ENCODE measurements at regions not wholly inside any gene's neighbourhood (a gene's known extent, or its start where the extent isn't known, plus 50 kb on each side); places are given as distances from the start of the nearest gene placed in this dataset.

GRCh38 chr13:33479105-33479504, 193.6 kb upstream of the STARD13 start:
- ATAC-seq (no peak), DNase-seq (no peak)
- H3K9me3 ChIP-seq (ENCODE audit: control insufficient read depth, low read length, poor library complexity, severe bottlenecking), result no peaks in the 10 kb centered on the region
- Mint-ChIP-seq H3K36me3 (ENCODE audit: low read depth) (no peaks in the 10 kb centered on the region), H3K4me3 (no peak overlapping the region), H3K4me1 (no peaks in the 10 kb centered on the region), H3K27ac (no peak overlapping the region), H3K27me3 (no peaks in the 10 kb centered on the region)

DNA sequence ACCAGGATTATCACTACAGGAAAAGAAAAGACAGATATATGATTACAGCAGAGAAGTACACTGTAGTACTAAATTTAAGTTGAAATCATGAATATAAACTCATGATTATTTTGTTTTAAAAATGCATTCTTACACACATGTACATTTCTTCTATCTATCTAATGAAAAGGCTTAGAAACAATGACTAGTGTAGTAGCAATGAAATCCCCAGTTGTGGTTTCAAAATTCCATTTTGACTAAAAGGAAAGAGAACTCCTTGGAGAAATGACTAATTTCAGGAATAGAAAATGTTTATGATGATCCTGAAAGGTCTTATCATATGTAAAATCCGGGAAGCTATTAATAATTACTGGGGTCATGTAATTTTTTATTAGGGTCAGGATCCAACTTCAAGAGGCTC, 195.0 kb upstream of the STARD13 start:
- Mint-ChIP-seq H3K27ac (no peak overlapping the region), H3K36me3 (ENCODE audit: low read depth) (no peaks in the 10 kb centered on the region), H3K27me3 (no peaks in the 10 kb centered on the region), H3K4me1 (no peaks in the 10 kb centered on the region), H3K4me3 (no peak overlapping the region)
- no peaks in the 10 kb centered on the region for H3K9me3 ChIP-seq (ENCODE audit: control insufficient read depth, low read length, poor library complexity, severe bottlenecking)
- DNase-seq (no peak), ATAC-seq (no peak)

- DNase-seq (no peak), ATAC-seq (no peak)
- Mint-ChIP-seq H3K36me3 (ENCODE audit: low read depth) (no peaks in the 10 kb centered on the region), H3K4me3 (no peak overlapping the region), H3K27ac (no peak overlapping the region), H3K27me3 (no peaks in the 10 kb centered on the region), H3K4me1 (peaks cover 7% of the 10 kb centered on the region)
- H3K9me3 ChIP-seq (ENCODE audit: control insufficient read depth, low read length, poor library complexity, severe bottlenecking), result no peaks in the 10 kb centered on the region
Measured at GRCh38 chr13:33483471-33483870, 197.9 kb upstream of the STARD13 start.

DNA sequence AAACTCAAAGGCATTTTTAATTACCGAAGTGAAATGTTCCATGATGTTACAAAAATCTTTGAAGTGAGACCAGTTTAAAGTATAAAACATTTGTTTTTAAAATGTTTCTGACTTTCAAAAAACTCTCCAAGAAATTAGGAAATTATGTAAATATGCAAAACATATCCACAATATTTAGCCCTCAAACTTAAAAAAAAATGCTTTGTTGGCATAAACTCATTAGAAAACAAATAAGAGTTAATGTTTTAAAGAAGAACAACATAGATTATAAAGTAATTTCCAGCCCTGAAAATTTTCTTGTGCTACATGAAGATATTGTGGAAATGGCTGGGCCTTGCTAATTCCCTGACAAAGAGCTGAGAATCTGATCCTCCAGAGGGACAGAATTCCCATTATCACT, 199.7 kb upstream of the STARD13 start:
- Mint-ChIP-seq H3K4me1 (peaks cover 7% of the 10 kb centered on the region), H3K27ac (no peak overlapping the region), H3K36me3 (ENCODE audit: low read depth) (no peaks in the 10 kb centered on the region), H3K27me3 (peaks cover 2% of the 10 kb centered on the region), H3K4me3 (no peak overlapping the region)
- ATAC-seq (no peak), DNase-seq (no peak)
- no peaks in the 10 kb centered on the region for H3K9me3 ChIP-seq (ENCODE audit: control insufficient read depth, low read length, poor library complexity, severe bottlenecking)

GRCh38 chr13:33487575-33488243, 202.2 kb upstream of the STARD13 start:
- ATAC-seq (no peak), DNase-seq (no peak)
- Mint-ChIP-seq H3K27ac (no peak overlapping the region), H3K4me1 (peaks cover 7% of the 10 kb centered on the region), H3K27me3 (peaks cover 10% of the 10 kb centered on the region), H3K4me3 (no peak overlapping the region), H3K36me3 (ENCODE audit: low read depth) (no peaks in the 10 kb centered on the region)
- H3K9me3 ChIP-seq (ENCODE audit: control insufficient read depth, low read length, poor library complexity, severe bottlenecking), result no peaks in the 10 kb centered on the region

DNA sequence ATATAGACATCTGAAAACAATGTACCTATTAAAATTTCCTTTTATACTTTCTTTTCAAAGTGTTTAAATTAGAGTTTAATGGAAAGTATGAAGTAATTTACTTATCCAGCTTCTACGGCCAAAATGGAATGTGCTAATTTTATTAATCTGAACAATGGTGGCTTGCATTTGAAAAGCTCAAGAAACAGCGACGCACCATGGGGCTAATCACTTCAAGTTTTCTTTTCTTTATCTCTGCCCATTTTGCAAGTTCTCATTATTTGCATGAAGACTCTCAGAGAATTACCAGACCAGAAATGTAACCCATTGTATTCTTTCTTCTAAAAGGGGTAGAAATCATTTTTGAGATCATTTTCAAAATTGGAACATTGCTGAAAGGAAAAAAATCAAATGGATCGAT, 204.0 kb upstream of the STARD13 start:
- no peak overlapping the region for H3K27ac Mint-ChIP-seq
- DNase-seq, result no peak
- H3K36me3 Mint-ChIP-seq (ENCODE audit: low read depth), result no peaks in the 10 kb centered on the region
- H3K9me3 ChIP-seq (ENCODE audit: control insufficient read depth, low read length, poor library complexity, severe bottlenecking), result no peaks in the 10 kb centered on the region
- H3K4me1 Mint-ChIP-seq, result peaks cover 7% of the 10 kb centered on the region
- H3K27me3 Mint-ChIP-seq, result peaks cover 10% of the 10 kb centered on the region
- ATAC-seq, result no peak
- no peak overlapping the region for H3K4me3 Mint-ChIP-seq

DNA sequence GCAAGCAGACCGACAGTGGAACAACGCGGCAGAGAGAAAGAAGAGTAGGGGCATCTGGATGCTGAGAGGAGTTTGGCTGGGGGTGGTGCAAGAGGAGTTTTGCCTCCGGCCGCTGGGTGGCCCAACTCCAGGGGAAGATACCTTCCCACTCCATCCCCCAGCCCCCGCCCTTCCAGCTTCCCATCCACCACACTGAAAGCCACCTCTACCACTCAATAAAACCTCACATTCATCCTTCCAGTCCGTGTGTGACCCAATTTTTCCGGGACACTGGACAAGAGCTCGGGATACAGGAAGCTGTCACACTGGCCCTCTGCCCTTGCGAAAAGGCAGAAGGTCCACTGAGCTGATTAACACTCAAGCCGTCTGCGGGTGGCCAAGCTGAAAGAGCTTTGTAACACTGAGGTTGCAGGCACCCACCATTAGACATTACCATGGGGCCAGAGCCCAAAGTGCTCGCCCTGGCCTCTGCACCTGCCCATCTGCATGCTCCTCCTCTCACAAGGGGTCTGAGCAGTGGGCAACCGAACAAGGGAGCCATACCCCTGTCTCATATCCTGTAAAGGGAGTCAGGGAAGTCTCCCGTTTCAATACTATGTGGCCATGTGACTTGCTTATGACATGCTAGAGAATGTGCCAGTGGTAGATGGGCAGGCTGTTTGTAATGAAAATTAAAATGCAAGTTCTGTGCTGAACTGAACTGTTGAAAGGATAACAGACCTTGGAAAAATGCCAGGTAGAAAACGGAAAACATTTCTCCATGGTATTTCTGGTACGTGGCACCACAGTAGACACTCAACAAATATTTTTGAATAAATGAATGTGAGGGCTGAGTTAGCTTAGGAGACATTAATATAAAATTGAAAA, 205.1 kb upstream of the STARD13 start:
- Mint-ChIP-seq H3K36me3 (ENCODE audit: low read depth) (no peaks in the 10 kb centered on the region), H3K27me3 (peaks cover 10% of the 10 kb centered on the region), H3K27ac (no peak overlapping the region), H3K4me3 (no peak overlapping the region), H3K4me1 (peaks cover 9% of the 10 kb centered on the region)
- H3K9me3 ChIP-seq (ENCODE audit: control insufficient read depth, low read length, poor library complexity, severe bottlenecking), result no peaks in the 10 kb centered on the region
- ATAC-seq, result no peak
- no peak for DNase-seq

DNA sequence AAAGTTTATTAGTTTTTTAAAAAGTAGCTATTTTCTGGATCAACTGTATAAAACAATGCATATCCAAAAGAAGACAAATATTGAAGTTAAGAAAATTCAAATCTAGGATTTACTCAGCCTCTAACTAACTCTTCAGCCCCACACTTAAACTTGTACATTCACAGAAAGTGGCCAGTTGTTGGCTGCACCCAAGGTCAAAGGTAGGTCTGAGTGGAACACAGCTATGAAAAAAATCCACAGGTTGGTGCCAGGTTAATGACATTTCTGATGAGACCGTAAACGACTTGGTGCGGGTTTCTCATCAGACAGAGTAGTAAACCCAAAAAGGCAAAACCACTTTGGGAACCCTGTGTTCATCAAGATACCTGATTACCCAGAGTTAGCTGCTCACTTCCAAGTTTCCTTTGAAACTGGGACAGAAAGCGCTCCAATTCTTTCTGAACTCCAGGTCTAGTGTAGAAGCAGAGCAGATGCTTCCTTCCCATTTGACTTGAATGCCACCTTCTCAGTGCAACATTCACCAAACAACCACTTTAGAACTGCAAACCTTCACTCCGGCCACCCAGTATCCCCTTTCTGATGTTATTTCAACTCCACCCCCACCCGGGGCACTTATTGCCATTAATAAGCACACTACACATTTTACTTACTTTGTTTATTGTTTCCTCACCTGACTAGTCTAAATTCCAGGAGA, 208.3 kb upstream of the STARD13 start:
- Mint-ChIP-seq H3K27ac (no peak overlapping the region), H3K36me3 (ENCODE audit: low read depth) (no peaks in the 10 kb centered on the region), H3K4me1 (peaks cover 3% of the 10 kb centered on the region), H3K4me3 (no peak overlapping the region), H3K27me3 (peaks cover 18% of the 10 kb centered on the region)
- DNase-seq, result no peak
- no peak for ATAC-seq
- no peaks in the 10 kb centered on the region for H3K9me3 ChIP-seq (ENCODE audit: control insufficient read depth, low read length, poor library complexity, severe bottlenecking)

- Mint-ChIP-seq H3K27ac (no peak overlapping the region), H3K4me3 (no peak overlapping the region), H3K27me3 (peaks cover 18% of the 10 kb centered on the region), H3K36me3 (ENCODE audit: low read depth) (no peaks in the 10 kb centered on the region), H3K4me1 (peaks cover 3% of the 10 kb centered on the region)
- H3K9me3 ChIP-seq (ENCODE audit: control insufficient read depth, low read length, poor library complexity, severe bottlenecking), result no peaks in the 10 kb centered on the region
- DNase-seq (no peak), ATAC-seq (no peak)
Measured at GRCh38 chr13:33494596-33495204, 209.1 kb upstream of the STARD13 start.

DNA sequence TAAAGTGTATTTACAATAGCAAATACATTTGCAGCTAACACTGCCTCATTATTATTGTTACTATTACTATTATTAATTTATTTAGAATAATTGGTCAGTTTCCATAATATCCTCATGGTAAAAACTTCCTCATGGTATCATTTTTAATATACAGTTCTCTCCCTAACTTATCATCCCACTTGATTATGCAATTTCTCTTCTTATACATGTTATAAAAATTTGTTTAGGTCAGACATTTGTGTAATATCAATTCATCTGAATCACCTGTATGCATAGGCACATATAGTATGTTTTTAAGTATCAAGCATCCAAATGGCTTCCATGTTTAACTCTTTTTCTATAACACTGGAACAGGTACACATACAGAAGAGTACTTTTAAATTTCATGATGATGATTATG, 210.8 kb upstream of the STARD13 start:
- Mint-ChIP-seq H3K4me1 (peaks cover 3% of the 10 kb centered on the region), H3K27ac (no peak overlapping the region), H3K36me3 (ENCODE audit: low read depth) (no peaks in the 10 kb centered on the region), H3K27me3 (peaks cover 13% of the 10 kb centered on the region), H3K4me3 (no peak overlapping the region)
- H3K9me3 ChIP-seq (ENCODE audit: control insufficient read depth, low read length, poor library complexity, severe bottlenecking), result no peaks in the 10 kb centered on the region
- no peak for ATAC-seq
- DNase-seq, result no peak

DNA sequence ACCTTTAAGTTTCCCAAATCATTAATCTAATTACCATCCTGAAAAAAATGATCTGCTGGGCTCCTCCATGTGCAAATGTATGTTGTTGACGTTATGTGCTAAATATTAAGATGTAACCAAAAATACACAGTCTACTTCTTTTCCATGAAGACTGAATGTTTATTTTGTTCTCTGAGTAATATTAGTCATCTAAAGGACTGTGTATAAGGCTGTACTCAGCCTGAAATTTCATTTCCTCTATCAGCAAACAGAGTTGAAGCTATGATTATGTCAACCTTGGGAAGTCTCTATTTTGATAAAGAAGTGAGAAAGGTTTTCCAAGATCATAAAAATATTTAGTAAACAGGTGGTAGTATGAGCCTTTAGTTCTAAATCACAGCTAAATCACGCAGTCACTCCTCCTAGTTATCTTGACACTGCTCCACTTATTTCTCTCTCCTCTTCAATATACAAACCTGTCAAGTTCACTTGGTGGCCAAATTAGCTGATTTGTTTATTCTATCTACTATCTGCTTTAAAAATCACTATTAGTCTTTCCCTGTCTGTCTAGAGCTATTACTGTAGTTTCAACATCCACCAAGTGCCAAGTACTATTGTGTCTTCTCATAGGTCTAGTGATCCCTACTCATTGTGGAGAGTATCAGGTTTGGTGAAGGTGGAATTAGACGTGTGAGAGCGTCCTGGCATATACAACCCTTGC, 211.7 kb upstream of the STARD13 start:
- no peaks in the 10 kb centered on the region for H3K9me3 ChIP-seq (ENCODE audit: control insufficient read depth, low read length, poor library complexity, severe bottlenecking)
- no peak overlapping the region for H3K27ac Mint-ChIP-seq
- H3K4me3 Mint-ChIP-seq, result no peak overlapping the region
- ATAC-seq (no peak), DNase-seq (no peak)
- peaks cover 8% of the 10 kb centered on the region for H3K27me3 Mint-ChIP-seq
- H3K36me3 Mint-ChIP-seq (ENCODE audit: low read depth), result no peaks in the 10 kb centered on the region
- H3K4me1 Mint-ChIP-seq, result peaks cover 3% of the 10 kb centered on the region

- ATAC-seq (no peak), DNase-seq (no peak)
- peaks cover 7% of the 10 kb centered on the region for H3K27me3 Mint-ChIP-seq
Measured at GRCh38 chr13:33508060-33508459, 222.5 kb upstream of the STARD13 start.

More at GRCh38 chr13:33508060-33508459, 222.5 kb upstream of the STARD13 start:
- Mint-ChIP-seq H3K4me1 (no peaks in the 10 kb centered on the region), H3K36me3 (ENCODE audit: low read depth) (no peaks in the 10 kb centered on the region), H3K27ac (no peak overlapping the region), H3K4me3 (no peak overlapping the region)
- no peaks in the 10 kb centered on the region for H3K9me3 ChIP-seq (ENCODE audit: control insufficient read depth, low read length, poor library complexity, severe bottlenecking)

Data from T-helper 17 cell (primary cell).